H1 (cell line): ENCODE measurements at regions not wholly inside any gene's neighbourhood (a gene's known extent, or its start where the extent isn't known, plus 50 kb on each side); places are given as distances from the start of the nearest gene placed in this dataset.

Experiments
- ASH2L ChIP-seq: fragments of 200-600, 300-600 bp; sonication (generic); IDR thresholded peaks from one replicate; pipeline ENCODE4 v1.7.1; 2017; ENCODE audit warnings: low read length
- ATF2 ChIP-seq: IDR thresholded peaks from 2 replicates; pipeline ENCODE4 v1.6.1; 2012; ENCODE audit warnings: low read length, inconsistent platforms
- BCL11A ChIP-seq, 2 experiments: IDR thresholded peaks; one replicate each; pipeline ENCODE4 v1.6.1; 2011; ENCODE audit warnings: low read depth in 2 of 2, low read length in 2 of 2, mild to moderate bottlenecking in 2 of 2
- CHD7 ChIP-seq: fragments of 300-600 bp; sonication (generic); IDR thresholded peaks from 2 replicates; pipeline ENCODE4 v1.7.1; 2012; ENCODE audit warnings: low read length, moderate library complexity, mild to moderate bottlenecking, inconsistent platforms; ENCODE audit not compliant: insufficient replicate concordance
- GTF2F1 ChIP-seq: IDR thresholded peaks from 2 replicates; pipeline ENCODE4 v1.6.1; 2012; ENCODE audit warnings: low read depth, low read length, improper control_type of control experiment, borderline replicate concordance

- no peak for TF ChIP-seq CHD7
- no peak for TF ChIP-seq BCL11A (IDR thresholded peaks at IDR 0.05; ENCODE audit: low read depth in 2 of 2, low read length in 2 of 2)
- TF ChIP-seq GTF2F1: no peak
- TF ChIP-seq ATF2: no peak
- no peak for TF ChIP-seq ASH2L
- TF ChIP-seq, all 59 proteins: peak for 0
Observed at GRCh38 chr6:23775127-23775526, 350.9 kb upstream of the NRSN1 start (continued).
